Stomach (tissue), 4 donors: ENCODE measurements at regions not wholly inside any gene's neighbourhood (a gene's known extent, or its start where the extent isn't known, plus 50 kb on each side); places are given as distances from the start of the nearest gene placed in this dataset.

Experiments used
- POLR2AphosphoS5 ChIP-seq, 3 donors: sonication (generic); formaldehyde crosslinking; IDR thresholded peaks; one replicate each; pipeline ENCODE4 v1.6.1; 2016; ENCODE audit warnings: antibody characterized with exemption in 3 of 3
- TF ChIP-seq, protein P1 (sequence below), 7 experiments: fragments of 450-650 bp in 4 of 7; fragments of 200-600 bp in 3 of 7; sonication (generic) in 3 of 7; IDR thresholded peaks; one replicate each; pipeline ENCODE4 v1.5.1; 2016 to 2019; ENCODE audit warnings: antibody characterized with exemption in 7 of 7, control low read depth in 2 of 7, mild to moderate bottlenecking in 1 of 7

DNA sequence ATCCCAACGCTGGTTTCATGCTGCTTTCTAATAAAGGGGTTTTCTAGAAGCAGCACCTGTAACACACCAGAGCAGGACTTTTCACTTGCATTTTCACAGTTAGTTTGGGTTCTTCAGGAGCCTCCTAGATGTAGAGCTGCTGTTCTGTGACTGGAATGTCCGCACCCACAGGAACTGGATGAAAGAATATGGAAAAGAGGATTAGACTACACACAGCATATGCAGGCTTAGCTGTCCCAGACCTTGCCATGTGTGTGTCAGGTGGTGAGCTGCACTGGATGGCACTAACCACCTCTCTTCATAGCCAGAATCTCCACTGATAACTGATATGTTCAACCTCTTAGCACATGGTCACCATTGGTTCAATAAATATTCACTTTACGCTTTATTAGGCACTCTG lies 112.1 kb upstream of the POU3F3 start:
- TF ChIP-seq POLR2AphosphoS5 (IDR thresholded peaks at IDR 0.05): no peak
- TF ChIP-seq, protein P1, sequence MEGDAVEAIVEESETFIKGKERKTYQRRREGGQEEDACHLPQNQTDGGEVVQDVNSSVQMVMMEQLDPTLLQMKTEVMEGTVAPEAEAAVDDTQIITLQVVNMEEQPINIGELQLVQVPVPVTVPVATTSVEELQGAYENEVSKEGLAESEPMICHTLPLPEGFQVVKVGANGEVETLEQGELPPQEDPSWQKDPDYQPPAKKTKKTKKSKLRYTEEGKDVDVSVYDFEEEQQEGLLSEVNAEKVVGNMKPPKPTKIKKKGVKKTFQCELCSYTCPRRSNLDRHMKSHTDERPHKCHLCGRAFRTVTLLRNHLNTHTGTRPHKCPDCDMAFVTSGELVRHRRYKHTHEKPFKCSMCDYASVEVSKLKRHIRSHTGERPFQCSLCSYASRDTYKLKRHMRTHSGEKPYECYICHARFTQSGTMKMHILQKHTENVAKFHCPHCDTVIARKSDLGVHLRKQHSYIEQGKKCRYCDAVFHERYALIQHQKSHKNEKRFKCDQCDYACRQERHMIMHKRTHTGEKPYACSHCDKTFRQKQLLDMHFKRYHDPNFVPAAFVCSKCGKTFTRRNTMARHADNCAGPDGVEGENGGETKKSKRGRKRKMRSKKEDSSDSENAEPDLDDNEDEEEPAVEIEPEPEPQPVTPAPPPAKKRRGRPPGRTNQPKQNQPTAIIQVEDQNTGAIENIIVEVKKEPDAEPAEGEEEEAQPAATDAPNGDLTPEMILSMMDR (IDR thresholded peaks at IDR 0.05): no peak
